ENCODE measurements at regions not wholly inside any gene's neighbourhood (a gene's known extent, or its start where the extent isn't known, plus 50 kb on each side); places are given as distances from the start of the nearest gene placed in this dataset.

- no peak for FAIRE-seq
Observed at GRCh38 chr16:76777721-76778465, 413.1 kb upstream of the MON1B start.

GRCh38 chr16:76780556-76780955 is 410.4 kb upstream of the MON1B start:
- FAIRE-seq (no peak), DNase-seq (ENCODE audit: insufficient read length) (no peak)
- TF ChIP-seq TAF1 (IDR thresholded peaks at IDR 0.05; ENCODE audit: borderline replicate concordance, low read depth, low read length): no peak
- TF ChIP-seq POLR2A (IDR thresholded peaks at IDR 0.05; ENCODE audit: low read depth, low read length): no peak
- TF ChIP-seq POLR2AphosphoS5 (IDR thresholded peaks at IDR 0.05; ENCODE audit: low read depth, low read length): no peak

More at GRCh38 chr16:76777721-76778465, 413.1 kb upstream of the MON1B start:
- no peak for DNase-seq (ENCODE audit: insufficient read length)
- no peak for TF ChIP-seq POLR2AphosphoS5 (IDR thresholded peaks at IDR 0.05; ENCODE audit: low read depth, low read length)
- TF ChIP-seq TAF1 (IDR thresholded peaks at IDR 0.05; ENCODE audit: borderline replicate concordance, low read depth, low read length): no peak
- no peak for TF ChIP-seq POLR2A (IDR thresholded peaks at IDR 0.05; ENCODE audit: low read depth, low read length)

- no peak for DNase-seq (ENCODE audit: insufficient read length)
- no peak for TF ChIP-seq POLR2AphosphoS5 (IDR thresholded peaks at IDR 0.05; ENCODE audit: low read depth, low read length)
Observed at GRCh38 chr16:76784530-76784929, 406.5 kb upstream of the MON1B start.

GRCh38 chr16:76787394-76787793 is 403.6 kb upstream of the MON1B start:
- FAIRE-seq: no peak
- DNase-seq (ENCODE audit: insufficient read length): no peak
- TF ChIP-seq TAF1 (IDR thresholded peaks at IDR 0.05; ENCODE audit: borderline replicate concordance, low read depth, low read length) (no peak), POLR2A (IDR thresholded peaks at IDR 0.05; ENCODE audit: low read depth, low read length) (no peak), POLR2AphosphoS5 (IDR thresholded peaks at IDR 0.05; ENCODE audit: low read depth, low read length) (no peak)

More at GRCh38 chr16:76784530-76784929, 406.5 kb upstream of the MON1B start:
- FAIRE-seq: no peak

- no peak for DNase-seq (ENCODE audit: insufficient read length)
- FAIRE-seq: no peak
- TF ChIP-seq POLR2A (IDR thresholded peaks at IDR 0.05; ENCODE audit: low read depth, low read length) (no peak), TAF1 (IDR thresholded peaks at IDR 0.05; ENCODE audit: borderline replicate concordance, low read depth, low read length) (no peak), POLR2AphosphoS5 (IDR thresholded peaks at IDR 0.05; ENCODE audit: low read depth, low read length) (no peak)
Observed at GRCh38 chr16:76791151-76791550, 399.8 kb upstream of the MON1B start.

GRCh38 chr16:76796416-76796815 is 394.6 kb upstream of the MON1B start:
- FAIRE-seq (no peak), DNase-seq (ENCODE audit: insufficient read length) (no peak)
- TF ChIP-seq POLR2AphosphoS5 (IDR thresholded peaks at IDR 0.05; ENCODE audit: low read depth, low read length) (no peak), POLR2A (IDR thresholded peaks at IDR 0.05; ENCODE audit: low read depth, low read length) (no peak), TAF1 (IDR thresholded peaks at IDR 0.05; ENCODE audit: borderline replicate concordance, low read depth, low read length) (no peak)

- no peak for TF ChIP-seq POLR2AphosphoS5 (IDR thresholded peaks at IDR 0.05; ENCODE audit: low read depth, low read length)
- TF ChIP-seq TAF1 (IDR thresholded peaks at IDR 0.05; ENCODE audit: borderline replicate concordance, low read depth, low read length): no peak
- TF ChIP-seq POLR2A (IDR thresholded peaks at IDR 0.05; ENCODE audit: low read depth, low read length): no peak
- FAIRE-seq: no peak
Observed at GRCh38 chr16:76796978-76797377, 394.0 kb upstream of the MON1B start.

GRCh38 chr16:76797457-76797856 is 393.5 kb upstream of the MON1B start:
- no peak for FAIRE-seq
- DNase-seq (ENCODE audit: insufficient read length): no peak
- no peak for TF ChIP-seq POLR2AphosphoS5 (IDR thresholded peaks at IDR 0.05; ENCODE audit: low read depth, low read length)
- TF ChIP-seq POLR2A (IDR thresholded peaks at IDR 0.05; ENCODE audit: low read depth, low read length): no peak
- TF ChIP-seq TAF1 (IDR thresholded peaks at IDR 0.05; ENCODE audit: borderline replicate concordance, low read depth, low read length): no peak

More at GRCh38 chr16:76796978-76797377, 394.0 kb upstream of the MON1B start:
- no peak for DNase-seq (ENCODE audit: insufficient read length)

GRCh38 chr16:76800196-76800595 is 390.8 kb upstream of the MON1B start:
- DNase-seq (ENCODE audit: insufficient read length) (no peak), FAIRE-seq (no peak)
- TF ChIP-seq POLR2AphosphoS5 (IDR thresholded peaks at IDR 0.05; ENCODE audit: low read depth, low read length) (no peak), TAF1 (IDR thresholded peaks at IDR 0.05; ENCODE audit: borderline replicate concordance, low read depth, low read length) (no peak), POLR2A (IDR thresholded peaks at IDR 0.05; ENCODE audit: low read depth, low read length) (no peak)

- TF ChIP-seq TAF1 (IDR thresholded peaks at IDR 0.05; ENCODE audit: borderline replicate concordance, low read depth, low read length) (no peak), POLR2A (IDR thresholded peaks at IDR 0.05; ENCODE audit: low read depth, low read length) (no peak), POLR2AphosphoS5 (IDR thresholded peaks at IDR 0.05; ENCODE audit: low read depth, low read length) (no peak)
- FAIRE-seq: no peak
- DNase-seq (ENCODE audit: insufficient read length): no peak
Observed at GRCh38 chr16:76801357-76801756, 389.6 kb upstream of the MON1B start.

GRCh38 chr16:76816475-76816874 is 374.5 kb upstream of the MON1B start:
- DNase-seq (ENCODE audit: insufficient read length) (no peak), FAIRE-seq (no peak)
- no peak for TF ChIP-seq POLR2A (IDR thresholded peaks at IDR 0.05; ENCODE audit: low read depth, low read length)

GRCh38 chr16:76818606-76819181 is 372.3 kb upstream of the MON1B start:
- FAIRE-seq (no peak), DNase-seq (ENCODE audit: insufficient read length) (no peak)
- TF ChIP-seq POLR2A (IDR thresholded peaks at IDR 0.05; ENCODE audit: low read depth, low read length) (no peak), TAF1 (IDR thresholded peaks at IDR 0.05; ENCODE audit: borderline replicate concordance, low read depth, low read length) (no peak), POLR2AphosphoS5 (IDR thresholded peaks at IDR 0.05; ENCODE audit: low read depth, low read length) (no peak)
